ENCODE measurements at regions not wholly inside any gene's neighbourhood (a gene's known extent, or its start where the extent isn't known, plus 50 kb on each side); places are given as distances from the start of the nearest gene placed in this dataset.

GRCh38 chr1:208803011-208803811 is 559.0 kb upstream of the PLXNA2 start:
- TF ChIP-seq ZFX (IDR thresholded peaks at IDR 0.05; ENCODE audit: borderline replicate concordance) (no peak), CTCF (IDR thresholded peaks at IDR 0.05) (no peak)
- H3K27ac ChIP-seq: no peak overlapping the region

- TF ChIP-seq ZFX (IDR thresholded peaks at IDR 0.05; ENCODE audit: borderline replicate concordance) (no peak), CTCF (IDR thresholded peaks at IDR 0.05) (no peak)
- H3K27ac ChIP-seq: no peak overlapping the region
Measured at GRCh38 chr1:208807446-208808127, 563.4 kb upstream of the PLXNA2 start.

- TF ChIP-seq ZFX (IDR thresholded peaks at IDR 0.05; ENCODE audit: borderline replicate concordance) (no peak), CTCF (IDR thresholded peaks at IDR 0.05) (no peak)
- H3K27ac ChIP-seq: no peak overlapping the region
Measured at GRCh38 chr1:208808301-208808700, 564.1 kb upstream of the PLXNA2 start.

- no peak overlapping the region for H3K27ac ChIP-seq
- TF ChIP-seq ZFX (IDR thresholded peaks at IDR 0.05; ENCODE audit: borderline replicate concordance) (no peak), CTCF (IDR thresholded peaks at IDR 0.05) (no peak)
Measured at GRCh38 chr1:208809876-208810275, 565.7 kb upstream of the PLXNA2 start.

- no peak overlapping the region for H3K27ac ChIP-seq
- TF ChIP-seq CTCF (IDR thresholded peaks at IDR 0.05) (no peak), ZFX (IDR thresholded peaks at IDR 0.05; ENCODE audit: borderline replicate concordance) (no peak)
Measured at GRCh38 chr1:208818770-208819445, 574.7 kb upstream of the PLXNA2 start.

- no peak overlapping the region for H3K27ac ChIP-seq
- TF ChIP-seq ZFX (IDR thresholded peaks at IDR 0.05; ENCODE audit: borderline replicate concordance) (no peak), CTCF (IDR thresholded peaks at IDR 0.05) (no peak)
Measured at GRCh38 chr1:208820580-208821212, 576.5 kb upstream of the PLXNA2 start.
